Endothelial cell of umbilical vein (primary cell): ENCODE measurements at regions not wholly inside any gene's neighbourhood (a gene's known extent, or its start where the extent isn't known, plus 50 kb on each side); places are given as distances from the start of the nearest gene placed in this dataset.

Experiments
- BruUV-seq: library from RNA; stranded (reverse); fragments of 400-500 nt; replicated peaks from 2 replicates; lab custom pipeline; 2021; lab: Mats Ljungman, UMichigan
- CTCF ChIA-PET: fragments of 300-600, 350-600 bp; sonication (Branson Sonifier 250); formaldehyde crosslinking; loops from one replicate; lab custom pipeline; 2021; ENCODE audit warnings: antibody characterized with exemption, inconsistent platforms; lab: Charles Lee
- POLR2A ChIA-PET: fragments of 300-600, 350-600 bp; sonication (Branson Sonifier 250); formaldehyde crosslinking; loops from one replicate; lab custom pipeline; 2021; ENCODE audit warnings: antibody characterized with exemption, inconsistent platforms; lab: Charles Lee
- DNase-seq: peaks from one replicate; pipeline ENCODE4 v3.0.0-alpha.2; 2011; ENCODE audit warnings: low read depth, low spot score
- FAIRE-seq: peaks from 2 replicates; lab custom pipeline; 2011; peaks lifted over from hg19 to GRCh38; lab: Jason Lieb, UNC
- H2AFZ ChIP-seq: 2 replicates; pipeline ENCODE4 v1.6.0; 2012; ENCODE audit warnings: low read depth, low read length, control low read depth, inconsistent platforms
- H3K27ac ChIP-seq: 2 replicates; pipeline ENCODE4 v1.5.1; 2011; ENCODE audit warnings: low read depth, mild to moderate bottlenecking, control low read depth, low read length, moderate library complexity; ENCODE audit not compliant: insufficient read depth
- H3K27me3 ChIP-seq, 2 experiments: 2 replicates each; pipeline versions ENCODE4 v1.6.0 to v1.6.1; 2011; ENCODE audit warnings: low read length in 2 of 2, mixed read lengths in 1 of 2; ENCODE audit not compliant: control insufficient read depth in 2 of 2, insufficient read depth in 2 of 2
- H3K36me3 ChIP-seq, 2 experiments: 2 replicates in 1 of 2; 3 replicates in 1 of 2; pipeline ENCODE4 v1.5.1; 2011; ENCODE audit warnings: low read length in 2 of 2, mild to moderate bottlenecking in 1 of 2, moderate library complexity in 1 of 2; ENCODE audit not compliant: control insufficient read depth in 2 of 2, insufficient read depth in 2 of 2; ENCODE audit errors: extremely low read depth in 1 of 2
- H3K4me1 ChIP-seq: 3 replicates; pipeline ENCODE4 v1.5.1; 2011; ENCODE audit warnings: mild to moderate bottlenecking, low read length; ENCODE audit not compliant: control insufficient read depth, insufficient read depth; ENCODE audit errors: extremely low read depth
- H3K4me2 ChIP-seq: 2 replicates; pipeline ENCODE4 v1.6.1; 2011; ENCODE audit warnings: low read length, control low read depth, mixed read lengths; ENCODE audit not compliant: insufficient read depth
- H3K4me3 ChIP-seq, 3 experiments: fragments of 200-600 bp in 1 of 3; sonication (generic), shearing (Covaris generic) in 1 of 3; replicated peaks in 1 of 3; 2 replicates each; pipeline ENCODE4 v1.5.1; 2011 to 2016; ENCODE audit warnings: control low read depth in 3 of 3, low read length in 3 of 3, mild to moderate bottlenecking in 2 of 3, inconsistent platforms in 1 of 3, low read depth in 1 of 3, moderate library complexity in 1 of 3; ENCODE audit not compliant: insufficient read depth in 1 of 3
- H3K79me2 ChIP-seq: 2 replicates; pipeline ENCODE4 v1.6.0; 2012; ENCODE audit warnings: low read length, inconsistent platforms; ENCODE audit not compliant: control insufficient read depth, insufficient read depth
- H3K9ac ChIP-seq: replicated peaks from 2 replicates; pipeline ENCODE3; 2011; ENCODE audit warnings: low read length, control low read depth; ENCODE audit not compliant: insufficient read depth; ENCODE audit errors: extremely low read depth
- H3K9me1 ChIP-seq: replicated peaks from 3 replicates; pipeline ENCODE4 v1.6.0; 2011; ENCODE audit warnings: mild to moderate bottlenecking, low read length; ENCODE audit not compliant: control insufficient read depth, insufficient read depth; ENCODE audit errors: extremely low read depth
- H3K9me3 ChIP-seq: replicated peaks from 2 replicates; pipeline ENCODE4 v1.5.1; 2012; ENCODE audit warnings: low read length, inconsistent platforms; ENCODE audit not compliant: control insufficient read depth, insufficient read depth
- H4K20me1 ChIP-seq: replicated peaks from 2 replicates; pipeline ENCODE3; 2011; ENCODE audit warnings: mild to moderate bottlenecking, low read length; ENCODE audit not compliant: control insufficient read depth, insufficient read depth; ENCODE audit errors: extremely low read depth
- CTCF ChIP-seq, 2 donors: IDR thresholded peaks; 1 replicate in 1 of 2; 2 replicates in 1 of 2; pipeline ENCODE4 v1.5.1; 2011; ENCODE audit warnings: low read length in 2 of 2, mild to moderate bottlenecking in 2 of 2, moderate library complexity in 2 of 2, control low read depth in 1 of 2, inconsistent platforms in 1 of 2, low read depth in 1 of 2; ENCODE audit not compliant: insufficient read depth in 1 of 2; ENCODE audit errors: extremely low read depth in 1 of 2
- FOS ChIP-seq: IDR thresholded peaks from 2 replicates; pipeline ENCODE4 v1.6.1; 2011; ENCODE audit warnings: mild to moderate bottlenecking, low read length, moderate library complexity, borderline replicate concordance; ENCODE audit not compliant: insufficient read depth
- GATA2 ChIP-seq: IDR thresholded peaks from 2 replicates; pipeline ENCODE4 v1.7.0; 2011; ENCODE audit warnings: low read depth, mild to moderate bottlenecking, moderate library complexity, mixed read lengths, low read length; ENCODE audit not compliant: insufficient read length, insufficient read depth
- JUN ChIP-seq: IDR thresholded peaks from 2 replicates; pipeline ENCODE4 v1.6.1; 2011; ENCODE audit warnings: borderline replicate concordance, low read depth; ENCODE audit not compliant: insufficient read length, insufficient read depth
- MYC ChIP-seq: IDR thresholded peaks from one replicate; pipeline ENCODE4 v1.6.1; 2011; ENCODE audit warnings: mild to moderate bottlenecking, low read depth, low read length
- POLR2A ChIP-seq: IDR thresholded peaks from 2 replicates; pipeline ENCODE4 v1.6.1; 2012; ENCODE audit warnings: low read depth, mild to moderate bottlenecking, control low read depth, low read length
- POLR2AphosphoS5 ChIP-seq: IDR thresholded peaks from 2 replicates; pipeline ENCODE4 v1.6.1; 2012; ENCODE audit warnings: low read depth, mild to moderate bottlenecking, control low read depth, low read length, moderate library complexity; ENCODE audit not compliant: insufficient read depth
- dilution Hi-C: fragments of 300-500 bp; cut with MboI; formaldehyde crosslinking; loops from one replicate; pipeline ENCODE4 v1.15.0; 2019; ENCODE audit warnings: low sequenced_read_pairs; ENCODE audit not compliant: extremely low pct_ligation_motif_present
- intact Hi-C: fragments of 100-400 bp; cut with micrococcal nuclease; formaldehyde crosslinking; loops from one replicate; pipeline ENCODE4 v1.10.0; 2022
- TF ChIP-seq, protein P1 (sequence below): IDR thresholded peaks from 2 replicates; pipeline ENCODE4 v1.6.1; 2011; ENCODE audit not compliant: insufficient read depth, insufficient read length

GRCh38 chr6:120935908-120936307 is 398.4 kb downstream of the TBC1D32 start:
- intact Hi-C loops, result no loop called here
- Histone ChIP-seq H3K27me3 (no peaks in the 10 kb centered on the region), H3K79me2 (no peaks in the 10 kb centered on the region), H3K9ac (no peak overlapping the region), H3K9me1 (no peaks in the 10 kb centered on the region), H3K4me1 (no peaks in the 10 kb centered on the region), H3K4me2 (no peak overlapping the region), H3K36me3 (no peaks in the 10 kb centered on the region), H3K4me3 (no peak overlapping the region), H3K27ac (no peak overlapping the region), H2AFZ (no peak overlapping the region), H4K20me1 (no peaks in the 10 kb centered on the region), H3K9me3 (no peaks in the 10 kb centered on the region)
- no peak for TF ChIP-seq GATA2
- TF ChIP-seq CTCF (IDR thresholded peaks at IDR 0.05; ENCODE audit: extremely low read depth in 1 of 2, insufficient read depth in 1 of 2, low read depth in 1 of 2, low read length in 2 of 2), result no peak
- TF ChIP-seq POLR2AphosphoS5, result no peak
- TF ChIP-seq MYC, result no peak
- TF ChIP-seq, protein P1, sequence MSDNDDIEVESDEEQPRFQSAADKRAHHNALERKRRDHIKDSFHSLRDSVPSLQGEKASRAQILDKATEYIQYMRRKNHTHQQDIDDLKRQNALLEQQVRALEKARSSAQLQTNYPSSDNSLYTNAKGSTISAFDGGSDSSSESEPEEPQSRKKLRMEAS, result no peak
- no peak for TF ChIP-seq FOS
- TF ChIP-seq POLR2A, result no peak
- TF ChIP-seq JUN, result no peak
- POLR2A ChIA-PET, result no interaction called here
- CTCF ChIA-PET, result no interaction called here
- DNase-seq (no peak), FAIRE-seq (no peak)
- dilution Hi-C loops, result no loop called here
- no TSS peak for BruUV-seq
